Sigmoid colon (tissue), 6 donors: ENCODE measurements at regions not wholly inside any gene's neighbourhood (a gene's known extent, or its start where the extent isn't known, plus 50 kb on each side); places are given as distances from the start of the nearest gene placed in this dataset.

ENCODE experiments used
- DNase-seq: peaks from one replicate; pipeline ENCODE4 v3.0.0-alpha.2; 2019
- H3K27ac ChIP-seq, 4 donors: fragments of 200-600 bp; sonication (generic); one replicate each; pipeline ENCODE4 v1.5.1; 2016 to 2019; ENCODE audit warnings: mild to moderate bottlenecking in 1 of 4
- H3K27me3 ChIP-seq, 3 donors: fragments of 200-600 bp; sonication (generic); one replicate each; pipeline ENCODE4 v1.5.1; 2019; ENCODE audit warnings: mild to moderate bottlenecking in 1 of 3
- H3K36me3 ChIP-seq, 4 donors: fragments of 200-600 bp; sonication (generic); one replicate each; pipeline ENCODE4 v1.5.1; 2016 to 2019
- H3K4me1 ChIP-seq, 4 donors: fragments of 200-600 bp; sonication (generic); one replicate each; pipeline ENCODE4 v1.5.1; 2017 to 2019
- H3K4me3 ChIP-seq, 4 donors: fragments of 200-600 bp; sonication (generic); one replicate each; pipeline ENCODE4 v1.5.1; 2017 to 2019; ENCODE audit warnings: mild to moderate bottlenecking in 2 of 4, moderate library complexity in 1 of 4
- H3K9me3 ChIP-seq, 4 donors: fragments of 200-600 bp in 3 of 4; sonication (generic) in 3 of 4; one replicate each; pipeline versions ENCODE4 v1.5.1 to v1.6.1; 2013 to 2019
- EP300 ChIP-seq, 4 donors: sonication (generic); formaldehyde crosslinking; IDR thresholded peaks; one replicate each; pipeline ENCODE4 v1.6.1; 2017; ENCODE audit warnings: antibody characterized with exemption in 4 of 4
- POLR2A ChIP-seq, 2 donors: fragments of 450-650 bp; IDR thresholded peaks; one replicate each; pipeline ENCODE4 v1.6.1; 2016; ENCODE audit warnings: antibody characterized with exemption in 2 of 2, mild to moderate bottlenecking in 2 of 2, moderate library complexity in 2 of 2
- POLR2AphosphoS5 ChIP-seq, 4 donors: sonication (generic); formaldehyde crosslinking; IDR thresholded peaks; one replicate each; pipeline ENCODE4 v1.6.1; 2017; ENCODE audit warnings: antibody characterized with exemption in 4 of 4
- WGBS, 2 donors: extraction: QIAGEN DNeasy Blood & Tissue Kit; methylation state at CpG; one replicate each; pipeline ENCODE4 v1.1.7; 2013; 5-methylcytosine and 5-hydroxymethylcytosine counted together
- intact Hi-C: fragments of 100-400 bp; cut with DNase I; formaldehyde crosslinking; loops from one replicate; pipeline ENCODE4 v1.15.1; 2023
- TF ChIP-seq, protein P1 (sequence below), 4 experiments: fragments of 450-650 bp in 3 of 4; fragments of 200-600 bp in 1 of 4; IDR thresholded peaks; one replicate each; pipeline ENCODE4 v1.5.1; 2016 to 2019; ENCODE audit warnings: antibody characterized with exemption in 4 of 4, mild to moderate bottlenecking in 3 of 4, moderate library complexity in 2 of 4
- donor health status: healthy with polysubstance abuse.
- donor health status: healthy.

DNA sequence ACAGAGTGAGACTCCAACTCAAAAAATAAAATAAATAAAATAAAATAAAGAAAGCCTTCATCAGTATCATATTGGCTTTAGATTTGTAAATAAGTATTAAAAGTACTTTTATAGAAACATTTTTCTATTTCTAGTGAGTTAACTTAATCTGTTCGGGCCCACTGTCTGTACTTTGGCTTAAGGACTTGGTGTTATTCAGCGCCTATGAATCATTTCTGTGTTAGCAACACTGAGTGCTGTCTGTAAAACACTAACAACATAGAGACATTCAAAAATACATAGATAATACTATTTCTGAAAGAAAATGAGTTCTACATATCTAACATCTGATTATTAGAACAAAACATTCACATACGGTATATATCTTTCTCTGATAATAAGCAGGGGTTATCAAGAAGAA lies 221.5 kb upstream of the CDH19 start:
- Histone ChIP-seq H3K4me1 (no peaks in the 10 kb centered on the region), H3K9me3 (peaks cover 0 to 3% (median 0%) of the 10 kb centered on the region in 4 donors), H3K27me3 (no peaks in the 10 kb centered on the region), H3K27ac (no peak overlapping the region), H3K36me3 (no peaks in the 10 kb centered on the region), H3K4me3 (no peak overlapping the region)
- intact Hi-C loops = no loop called here
- WGBS, 2 donors = 95% methylated on average over 3 of the region's 3 CpGs
- no peak for TF ChIP-seq POLR2A (IDR thresholded peaks at IDR 0.05)
- TF ChIP-seq, protein P1, sequence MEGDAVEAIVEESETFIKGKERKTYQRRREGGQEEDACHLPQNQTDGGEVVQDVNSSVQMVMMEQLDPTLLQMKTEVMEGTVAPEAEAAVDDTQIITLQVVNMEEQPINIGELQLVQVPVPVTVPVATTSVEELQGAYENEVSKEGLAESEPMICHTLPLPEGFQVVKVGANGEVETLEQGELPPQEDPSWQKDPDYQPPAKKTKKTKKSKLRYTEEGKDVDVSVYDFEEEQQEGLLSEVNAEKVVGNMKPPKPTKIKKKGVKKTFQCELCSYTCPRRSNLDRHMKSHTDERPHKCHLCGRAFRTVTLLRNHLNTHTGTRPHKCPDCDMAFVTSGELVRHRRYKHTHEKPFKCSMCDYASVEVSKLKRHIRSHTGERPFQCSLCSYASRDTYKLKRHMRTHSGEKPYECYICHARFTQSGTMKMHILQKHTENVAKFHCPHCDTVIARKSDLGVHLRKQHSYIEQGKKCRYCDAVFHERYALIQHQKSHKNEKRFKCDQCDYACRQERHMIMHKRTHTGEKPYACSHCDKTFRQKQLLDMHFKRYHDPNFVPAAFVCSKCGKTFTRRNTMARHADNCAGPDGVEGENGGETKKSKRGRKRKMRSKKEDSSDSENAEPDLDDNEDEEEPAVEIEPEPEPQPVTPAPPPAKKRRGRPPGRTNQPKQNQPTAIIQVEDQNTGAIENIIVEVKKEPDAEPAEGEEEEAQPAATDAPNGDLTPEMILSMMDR (IDR thresholded peaks at IDR 0.05) = no peak
- no peak for TF ChIP-seq POLR2AphosphoS5 (IDR thresholded peaks at IDR 0.05)
- TF ChIP-seq EP300 (IDR thresholded peaks at IDR 0.05) = no peak
- no peak for DNase-seq

DNA sequence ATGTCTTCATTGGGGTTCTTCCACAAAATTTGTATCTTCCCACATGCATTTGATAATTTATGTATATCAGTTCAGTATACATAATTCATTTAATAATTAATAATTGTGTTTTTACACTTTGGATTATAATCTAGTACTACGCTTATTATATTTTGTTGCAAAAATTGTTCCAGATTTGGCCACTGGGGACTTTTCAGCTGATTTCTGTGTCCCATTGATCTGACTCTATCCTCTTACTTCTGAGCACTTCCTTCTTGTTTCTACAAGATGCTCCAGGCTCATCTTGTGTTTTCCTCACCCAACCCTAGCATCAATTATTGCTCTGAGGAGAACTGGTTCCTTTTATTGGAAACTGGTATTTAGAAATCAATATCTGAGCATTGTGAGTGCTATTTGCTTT lies 215.3 kb upstream of the CDH19 start:
- intact Hi-C loops = no loop called here
- DNase-seq = no peak
- TF ChIP-seq POLR2AphosphoS5 (IDR thresholded peaks at IDR 0.05) (no peak), EP300 (IDR thresholded peaks at IDR 0.05) (no peak), POLR2A (IDR thresholded peaks at IDR 0.05) (no peak)
- TF ChIP-seq, protein P1 (IDR thresholded peaks at IDR 0.05) = no peak
- H3K36me3 ChIP-seq = no peaks in the 10 kb centered on the region
- no peaks in the 10 kb centered on the region for H3K4me1 ChIP-seq
- H3K9me3 ChIP-seq = no peaks in the 10 kb centered on the region
- no peak overlapping the region for H3K4me3 ChIP-seq
- H3K27me3 ChIP-seq = no peaks in the 10 kb centered on the region
- 90 to 94% methylated on average over 1 of the region's 1 CpG for WGBS, 2 donors
- H3K27ac ChIP-seq = no peak overlapping the region

DNA sequence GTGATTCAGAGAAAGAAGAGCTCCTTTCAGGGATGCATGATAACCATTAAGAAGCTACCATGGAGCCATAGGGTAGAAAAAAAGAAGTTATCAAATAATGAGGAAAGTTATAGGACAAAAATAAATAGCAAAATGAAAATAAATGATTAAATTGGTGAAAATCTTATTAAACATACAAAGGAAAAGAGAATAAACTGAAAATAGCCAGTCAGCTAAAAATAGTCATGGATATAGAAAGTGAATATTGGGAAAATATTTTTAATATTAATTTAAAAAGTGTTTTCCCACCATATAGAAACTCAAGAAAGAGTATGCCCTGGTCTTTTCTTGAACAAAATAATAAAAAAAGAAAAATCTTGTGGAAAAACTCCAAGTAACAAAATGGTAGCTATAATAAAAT lies 209.2 kb upstream of the CDH19 start:
- intact Hi-C loops = no loop called here
- Histone ChIP-seq H3K36me3 (no peaks in the 10 kb centered on the region), H3K27me3 (no peaks in the 10 kb centered on the region), H3K9me3 (no peaks in the 10 kb centered on the region), H3K27ac (no peak overlapping the region), H3K4me1 (no peaks in the 10 kb centered on the region), H3K4me3 (no peak overlapping the region)
- no peak for DNase-seq
- TF ChIP-seq EP300 (IDR thresholded peaks at IDR 0.05) (no peak), POLR2A (IDR thresholded peaks at IDR 0.05) (no peak), POLR2AphosphoS5 (IDR thresholded peaks at IDR 0.05) (no peak)
- TF ChIP-seq, protein P1 (IDR thresholded peaks at IDR 0.05) = no peak

DNA sequence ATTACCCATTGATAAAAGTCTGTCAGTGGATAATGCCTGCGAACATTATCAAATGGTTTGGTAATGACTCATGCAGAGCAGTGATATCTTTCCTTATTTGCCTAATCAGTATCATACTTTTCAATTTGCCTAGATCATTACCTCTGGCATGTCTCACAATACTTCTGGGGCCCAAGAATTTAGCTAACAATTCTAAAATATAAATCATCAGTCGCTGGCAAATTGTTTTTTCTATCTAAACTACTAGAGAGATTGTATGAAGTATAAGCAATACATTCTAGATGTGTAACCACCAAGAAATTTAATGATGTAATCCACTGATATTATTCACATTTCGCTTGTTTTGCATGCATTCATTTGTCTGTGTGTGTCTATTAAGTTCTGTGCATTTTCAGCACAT lies 191.2 kb upstream of the CDH19 start:
- no peak for DNase-seq
- Histone ChIP-seq H3K27me3 (no peaks in the 10 kb centered on the region), H3K36me3 (no peaks in the 10 kb centered on the region), H3K27ac (no peak overlapping the region), H3K9me3 (no peaks in the 10 kb centered on the region), H3K4me3 (no peak overlapping the region), H3K4me1 (no peaks in the 10 kb centered on the region)
- intact Hi-C loops = no loop called here
- no peak for TF ChIP-seq POLR2AphosphoS5 (IDR thresholded peaks at IDR 0.05)
- TF ChIP-seq EP300 (IDR thresholded peaks at IDR 0.05) = no peak
- TF ChIP-seq POLR2A (IDR thresholded peaks at IDR 0.05) = no peak
- TF ChIP-seq, protein P1 (IDR thresholded peaks at IDR 0.05) = no peak
- WGBS, 2 donors = 41 to 53% methylated on average over 3 of the region's 3 CpGs

DNA sequence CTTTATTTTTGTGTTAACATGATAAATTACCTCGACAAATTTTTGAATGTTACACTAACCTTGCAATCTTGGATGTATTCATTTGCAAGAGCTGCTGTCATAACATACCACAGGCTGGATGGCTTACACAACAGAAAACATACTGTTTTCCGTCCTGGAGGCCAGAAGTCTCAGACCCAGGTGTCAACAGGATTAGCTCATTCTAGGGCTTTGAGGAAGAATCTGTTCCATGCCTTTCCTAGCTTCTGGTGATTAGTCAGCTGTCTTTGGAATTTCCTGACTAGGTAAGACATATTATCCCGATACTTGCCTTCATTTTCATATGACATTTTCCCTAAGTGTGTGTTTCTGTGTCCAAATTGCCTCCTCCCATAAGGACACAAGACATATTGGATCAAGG lies 188.6 kb upstream of the CDH19 start:
- intact Hi-C loops = no loop called here
- Histone ChIP-seq H3K4me1 (no peaks in the 10 kb centered on the region), H3K9me3 (no peaks in the 10 kb centered on the region), H3K27ac (no peak overlapping the region), H3K36me3 (no peaks in the 10 kb centered on the region), H3K27me3 (no peaks in the 10 kb centered on the region), H3K4me3 (no peak overlapping the region)
- no peak for DNase-seq
- WGBS, 2 donors = 67 to 75% methylated on average over 3 of the region's 3 CpGs
- no peak for TF ChIP-seq POLR2AphosphoS5 (IDR thresholded peaks at IDR 0.05)
- TF ChIP-seq POLR2A (IDR thresholded peaks at IDR 0.05) = no peak
- TF ChIP-seq EP300 (IDR thresholded peaks at IDR 0.05) = no peak
